ENCODE measurements at regions not wholly inside any gene's neighbourhood (a gene's known extent, or its start where the extent isn't known, plus 50 kb on each side); places are given as distances from the start of the nearest gene placed in this dataset.

DNA sequence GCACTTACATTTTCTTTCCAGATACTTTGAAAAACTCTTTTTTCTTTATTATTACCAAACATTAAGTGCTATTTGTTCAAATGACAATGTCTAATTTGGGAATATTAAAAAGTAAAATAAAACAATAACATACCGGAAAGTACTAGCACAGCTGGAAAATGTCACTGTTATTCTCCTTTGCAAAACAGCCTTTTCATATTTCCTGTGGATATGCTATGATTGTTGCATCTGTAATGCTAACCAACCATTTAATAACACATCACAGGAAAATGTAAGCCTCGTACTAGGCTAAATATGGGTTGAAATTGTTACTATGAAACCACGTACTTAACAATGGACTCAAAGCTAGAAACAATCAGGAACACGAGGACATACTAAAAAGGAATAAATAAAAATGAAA lies 298.1 kb downstream of the CBLN2 start:
- TF ChIP-seq, protein P1, sequence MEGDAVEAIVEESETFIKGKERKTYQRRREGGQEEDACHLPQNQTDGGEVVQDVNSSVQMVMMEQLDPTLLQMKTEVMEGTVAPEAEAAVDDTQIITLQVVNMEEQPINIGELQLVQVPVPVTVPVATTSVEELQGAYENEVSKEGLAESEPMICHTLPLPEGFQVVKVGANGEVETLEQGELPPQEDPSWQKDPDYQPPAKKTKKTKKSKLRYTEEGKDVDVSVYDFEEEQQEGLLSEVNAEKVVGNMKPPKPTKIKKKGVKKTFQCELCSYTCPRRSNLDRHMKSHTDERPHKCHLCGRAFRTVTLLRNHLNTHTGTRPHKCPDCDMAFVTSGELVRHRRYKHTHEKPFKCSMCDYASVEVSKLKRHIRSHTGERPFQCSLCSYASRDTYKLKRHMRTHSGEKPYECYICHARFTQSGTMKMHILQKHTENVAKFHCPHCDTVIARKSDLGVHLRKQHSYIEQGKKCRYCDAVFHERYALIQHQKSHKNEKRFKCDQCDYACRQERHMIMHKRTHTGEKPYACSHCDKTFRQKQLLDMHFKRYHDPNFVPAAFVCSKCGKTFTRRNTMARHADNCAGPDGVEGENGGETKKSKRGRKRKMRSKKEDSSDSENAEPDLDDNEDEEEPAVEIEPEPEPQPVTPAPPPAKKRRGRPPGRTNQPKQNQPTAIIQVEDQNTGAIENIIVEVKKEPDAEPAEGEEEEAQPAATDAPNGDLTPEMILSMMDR (IDR thresholded peaks at IDR 0.05; ENCODE audit: low read length, missing control alignments) = no peak
- DNase-seq (ENCODE audit: low read depth) = peak; percentile 0
- no peak overlapping the region for H3K4me3 ChIP-seq (replicated peaks; ENCODE audit: low read depth, low read length)

DNA sequence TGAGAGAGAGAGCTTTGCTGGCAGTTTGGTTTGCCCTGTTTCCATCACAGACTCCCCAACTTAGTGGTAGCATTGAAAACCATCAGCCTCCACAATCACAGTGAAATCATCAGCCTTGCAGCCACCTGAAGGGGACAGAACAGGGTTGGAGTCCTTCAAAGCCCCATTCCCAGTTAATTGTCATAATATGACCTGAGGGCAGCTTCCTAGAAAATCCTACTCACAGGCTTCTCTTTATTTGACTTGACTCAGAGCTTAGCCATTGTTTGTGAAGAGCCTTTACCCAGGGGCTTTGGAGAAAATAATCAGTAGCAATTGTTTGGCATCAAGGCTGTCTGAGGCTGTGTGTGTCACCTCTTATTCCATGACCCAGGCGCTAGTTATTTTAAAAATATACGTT lies 308.7 kb downstream of the CBLN2 start:
- TF ChIP-seq, protein P1 (IDR thresholded peaks at IDR 0.05; ENCODE audit: low read length, missing control alignments) = no peak
- DNase-seq (ENCODE audit: low read depth) = no peak
- H3K4me3 ChIP-seq (replicated peaks; ENCODE audit: low read depth, low read length) = no peak overlapping the region

DNA sequence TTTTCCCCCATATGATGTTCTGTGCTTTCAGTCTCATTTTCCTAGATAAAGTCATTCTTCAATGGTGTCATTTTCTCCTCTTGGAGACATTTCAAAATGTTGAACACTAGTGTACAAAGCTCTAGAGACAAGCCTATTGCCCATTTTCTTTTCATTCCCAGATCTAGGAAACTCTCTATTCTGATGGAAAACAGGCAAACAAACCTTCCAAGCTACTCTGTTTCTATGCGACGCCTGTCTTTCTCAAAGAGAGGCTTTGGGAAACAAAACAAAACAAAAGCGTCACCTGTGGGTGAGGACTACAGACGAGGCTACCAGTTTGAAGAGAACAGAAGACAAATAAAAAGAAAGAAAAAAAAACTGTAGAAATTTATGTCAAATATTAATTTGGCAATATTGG lies 311.0 kb downstream of the CBLN2 start:
- DNase-seq (ENCODE audit: low read depth) = no peak
- no peak overlapping the region for H3K4me3 ChIP-seq (replicated peaks; ENCODE audit: low read depth, low read length)
- TF ChIP-seq, protein P1 (IDR thresholded peaks at IDR 0.05; ENCODE audit: low read length, missing control alignments) = no peak

DNA sequence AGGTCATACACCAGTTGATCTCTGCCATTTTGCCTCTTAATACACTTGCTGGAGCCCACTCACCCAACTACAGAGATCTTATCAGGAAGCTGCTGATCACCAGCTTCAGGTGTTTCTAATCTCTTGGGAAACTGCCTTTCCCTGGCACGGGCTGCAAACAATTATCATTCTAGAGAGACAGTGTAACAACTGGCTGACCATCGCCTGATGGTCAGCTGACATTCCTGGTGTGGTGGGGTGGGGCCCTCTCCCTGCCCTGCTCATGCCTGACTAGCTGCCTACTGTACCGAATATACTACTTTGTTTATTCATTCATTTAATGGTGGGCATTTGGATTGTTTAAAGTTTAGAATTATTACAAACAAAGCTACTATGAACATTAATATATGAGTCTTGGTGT lies 311.5 kb downstream of the CBLN2 start:
- no peak for DNase-seq (ENCODE audit: low read depth)
- H3K4me3 ChIP-seq (replicated peaks; ENCODE audit: low read depth, low read length) = no peak overlapping the region
- TF ChIP-seq, protein P1 (IDR thresholded peaks at IDR 0.05; ENCODE audit: low read length, missing control alignments) = no peak

DNA sequence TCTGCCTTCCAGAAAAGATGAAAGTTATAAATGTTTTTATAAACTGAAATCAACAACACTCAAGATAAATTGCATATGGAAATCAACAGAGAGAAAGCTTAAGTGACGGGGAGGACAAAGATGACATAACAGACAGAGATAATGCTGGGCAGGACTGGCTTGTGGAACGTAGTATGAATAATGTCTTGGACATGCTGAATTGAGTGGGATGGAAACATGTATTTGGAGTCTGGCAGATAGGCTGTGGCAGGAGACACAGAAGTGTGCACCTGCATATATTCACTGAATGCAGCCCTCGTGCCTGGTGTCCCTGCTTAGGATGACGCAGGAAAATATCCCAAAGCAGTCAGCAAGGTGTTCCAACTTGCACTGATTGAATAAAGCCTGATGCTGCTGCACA lies 318.2 kb downstream of the CBLN2 start:
- H3K4me3 ChIP-seq (replicated peaks; ENCODE audit: low read depth, low read length) = no peak overlapping the region
- no peak for DNase-seq (ENCODE audit: low read depth)
- TF ChIP-seq, protein P1 (IDR thresholded peaks at IDR 0.05; ENCODE audit: low read length, missing control alignments) = no peak

DNA sequence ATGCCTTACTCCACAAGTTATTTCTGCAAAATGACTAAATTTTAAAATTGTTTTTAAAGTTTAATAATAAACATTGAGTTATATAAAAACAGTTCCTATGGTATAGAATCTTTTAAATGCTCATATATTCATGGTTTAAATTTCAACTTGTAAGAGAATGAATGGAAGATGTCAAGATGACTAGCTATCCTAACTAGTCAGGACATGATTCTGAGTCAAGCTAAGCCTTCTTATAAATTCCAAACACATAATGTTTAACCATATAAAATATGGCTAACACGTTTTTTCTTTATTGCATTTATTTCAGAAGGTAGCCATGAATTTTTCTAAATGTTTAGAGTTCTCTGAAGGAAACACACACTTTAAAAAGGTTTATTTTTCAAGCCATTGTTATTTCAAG lies 320.4 kb downstream of the CBLN2 start:
- TF ChIP-seq, protein P1 (IDR thresholded peaks at IDR 0.05; ENCODE audit: low read length, missing control alignments) = no peak
- DNase-seq (ENCODE audit: low read depth) = no peak
- no peak overlapping the region for H3K4me3 ChIP-seq (replicated peaks; ENCODE audit: low read depth, low read length)

DNA sequence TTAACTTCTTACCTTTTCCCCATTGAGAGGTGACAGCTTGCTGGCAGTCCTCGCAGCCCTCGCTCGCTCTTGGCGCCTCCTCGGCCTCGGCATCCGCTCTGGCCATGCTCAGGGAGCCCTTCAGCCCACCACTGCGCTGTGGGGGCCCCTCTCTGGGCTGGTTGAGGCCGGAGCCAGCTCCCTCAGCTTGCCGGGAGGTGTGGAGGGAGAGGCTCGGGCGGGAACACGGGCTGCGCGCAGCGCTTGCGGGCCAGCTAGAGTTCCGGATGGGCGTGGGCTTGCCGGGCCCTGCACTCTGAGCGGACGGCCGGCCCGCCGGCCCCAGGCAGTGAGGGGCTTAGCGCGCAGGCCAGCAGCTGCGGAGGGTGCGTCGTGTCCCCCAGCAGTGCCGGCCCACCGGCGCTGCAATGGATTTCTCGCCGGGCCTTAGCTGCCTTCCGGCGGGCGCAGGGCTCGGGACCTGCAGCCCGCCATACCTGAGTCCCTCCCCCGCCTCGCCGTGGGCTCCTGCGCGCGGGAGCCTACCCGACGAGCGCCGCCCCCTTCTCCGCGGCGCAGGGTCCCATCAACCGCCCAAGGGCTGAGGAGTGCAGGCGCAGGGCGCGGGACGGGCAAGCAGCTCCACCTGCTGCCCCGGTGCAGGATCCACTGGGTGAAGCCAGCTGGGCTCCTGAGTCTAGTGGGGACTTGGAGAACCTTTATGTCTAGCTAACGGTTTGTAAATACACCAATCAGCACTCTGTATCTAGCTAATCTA lies 335.0 kb downstream of the CBLN2 start:
- no peak for DNase-seq (ENCODE audit: low read depth)
- no peak overlapping the region for H3K4me3 ChIP-seq (replicated peaks; ENCODE audit: low read depth, low read length)
- TF ChIP-seq, protein P1 (IDR thresholded peaks at IDR 0.05; ENCODE audit: low read length, missing control alignments) = no peak
